GM06990 (cell line): ENCODE measurements at regions not wholly inside any gene's neighbourhood (a gene's known extent, or its start where the extent isn't known, plus 50 kb on each side); places are given as distances from the start of the nearest gene placed in this dataset.

Experiments used
- DNase-seq: peaks from one replicate; pipeline ENCODE4 v3.0.0-alpha.2; 2011; ENCODE audit not compliant: insufficient read length; ENCODE audit errors: extremely low read depth
- H3K27me3 ChIP-seq: replicated peaks from 2 replicates; pipeline ENCODE4 v1.6.0; 2011; ENCODE audit warnings: low read length; ENCODE audit not compliant: control insufficient read depth, insufficient read depth
- H3K36me3 ChIP-seq: 2 replicates; pipeline ENCODE4 v1.5.1; 2011; ENCODE audit warnings: low read length; ENCODE audit not compliant: control insufficient read depth, insufficient read depth
- H3K4me3 ChIP-seq: replicated peaks from 2 replicates; pipeline ENCODE4 v1.5.1; 2011; ENCODE audit warnings: low read depth, mild to moderate bottlenecking, control low read depth, low read length
- CTCF ChIP-seq: IDR thresholded peaks from 2 replicates; pipeline ENCODE4 v1.5.1; 2011; ENCODE audit warnings: low read length, control low read depth, mild to moderate bottlenecking, inconsistent platforms; ENCODE audit not compliant: insufficient read depth, poor library complexity, severe bottlenecking

- H3K4me3 ChIP-seq, result no peak overlapping the region
- H3K27me3 ChIP-seq, result no peaks in the 10 kb centered on the region
- no peak for TF ChIP-seq CTCF
- no peaks in the 10 kb centered on the region for H3K36me3 ChIP-seq
- DNase-seq, result no peak
Observed at GRCh38 chr5:104967806-104968410, 1405.3 kb upstream of the NUDT12 start.

DNA sequence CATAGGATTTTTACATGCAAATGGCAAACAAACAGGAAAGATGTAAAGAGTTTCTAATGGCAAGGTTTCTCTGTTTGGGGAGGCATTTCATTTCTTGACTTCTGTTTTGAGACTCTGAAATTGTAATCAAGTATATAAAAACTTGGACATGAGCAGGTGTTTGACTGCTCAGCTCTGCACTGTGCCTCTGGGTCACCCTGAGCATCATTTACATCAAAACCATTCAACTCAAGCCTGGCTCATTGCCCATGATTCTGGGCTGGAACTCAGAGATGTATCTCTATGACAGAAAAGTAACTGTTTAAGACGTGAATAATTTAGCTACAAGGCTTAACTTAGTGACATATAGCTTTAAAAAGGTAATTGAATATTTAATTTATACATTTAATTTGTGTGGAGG lies 1402.4 kb upstream of the NUDT12 start:
- no peak for DNase-seq
- H3K4me3 ChIP-seq, result no peak overlapping the region
- H3K36me3 ChIP-seq, result no peaks in the 10 kb centered on the region
- TF ChIP-seq CTCF, result no peak
- H3K27me3 ChIP-seq, result no peaks in the 10 kb centered on the region

- no peak overlapping the region for H3K4me3 ChIP-seq
- no peak for TF ChIP-seq CTCF
- H3K36me3 ChIP-seq, result no peaks in the 10 kb centered on the region
- no peak for DNase-seq
- no peaks in the 10 kb centered on the region for H3K27me3 ChIP-seq
Observed at GRCh38 chr5:104955479-104955878, 1392.9 kb upstream of the NUDT12 start.

DNA sequence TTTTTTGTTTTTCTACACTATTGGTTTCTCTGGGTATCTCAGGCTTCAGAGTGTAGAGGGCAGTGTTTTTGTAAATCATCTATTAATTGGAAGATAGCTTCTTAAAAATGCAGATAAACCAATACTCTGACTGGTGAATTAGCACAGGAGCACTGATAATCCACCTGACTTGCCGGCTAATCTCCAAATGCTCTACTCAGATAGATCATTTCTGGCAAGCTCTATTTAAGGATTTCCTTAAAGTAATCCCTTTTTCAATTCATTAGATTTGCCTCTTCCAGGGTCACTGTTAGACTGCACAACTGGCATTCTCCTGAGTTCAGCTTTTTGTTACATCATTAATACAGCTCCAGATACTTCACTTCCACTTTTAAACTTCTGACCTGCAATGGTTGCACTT lies 1390.3 kb upstream of the NUDT12 start:
- H3K27me3 ChIP-seq, result no peaks in the 10 kb centered on the region
- H3K4me3 ChIP-seq, result no peak overlapping the region
- H3K36me3 ChIP-seq, result no peaks in the 10 kb centered on the region
- no peak for DNase-seq
- no peak for TF ChIP-seq CTCF

- TF ChIP-seq CTCF, result no peak
- Histone ChIP-seq H3K27me3 (no peaks in the 10 kb centered on the region), H3K4me3 (no peak overlapping the region), H3K36me3 (no peaks in the 10 kb centered on the region)
- no peak for DNase-seq
Observed at GRCh38 chr5:104951829-104952228, 1389.2 kb upstream of the NUDT12 start.

DNA sequence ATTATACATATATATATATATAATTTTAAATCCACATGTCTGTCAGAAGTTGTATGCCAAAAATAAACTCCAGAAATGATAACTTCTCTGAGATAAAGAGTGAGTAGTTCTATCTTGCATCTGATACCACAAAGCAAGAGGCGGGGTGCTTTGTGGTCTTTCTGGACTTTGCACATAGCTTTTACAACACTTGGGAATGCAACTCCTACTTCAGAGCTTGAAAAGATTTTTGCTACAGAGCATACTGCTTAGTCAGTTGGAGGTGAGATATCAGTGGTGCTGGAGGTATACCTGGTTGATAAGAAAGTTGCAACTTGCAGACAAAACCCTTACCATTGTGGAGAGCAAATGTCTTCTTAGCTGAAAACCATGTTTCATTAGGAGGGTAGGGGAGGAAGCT lies 1384.5 kb upstream of the NUDT12 start:
- Histone ChIP-seq H3K4me3 (no peak overlapping the region), H3K36me3 (no peaks in the 10 kb centered on the region), H3K27me3 (no peaks in the 10 kb centered on the region)
- no peak for TF ChIP-seq CTCF
- DNase-seq, result no peak
